ENCODE measurements at regions not wholly inside any gene's neighbourhood (a gene's known extent, or its start where the extent isn't known, plus 50 kb on each side); places are given as distances from the start of the nearest gene placed in this dataset.

DNA sequence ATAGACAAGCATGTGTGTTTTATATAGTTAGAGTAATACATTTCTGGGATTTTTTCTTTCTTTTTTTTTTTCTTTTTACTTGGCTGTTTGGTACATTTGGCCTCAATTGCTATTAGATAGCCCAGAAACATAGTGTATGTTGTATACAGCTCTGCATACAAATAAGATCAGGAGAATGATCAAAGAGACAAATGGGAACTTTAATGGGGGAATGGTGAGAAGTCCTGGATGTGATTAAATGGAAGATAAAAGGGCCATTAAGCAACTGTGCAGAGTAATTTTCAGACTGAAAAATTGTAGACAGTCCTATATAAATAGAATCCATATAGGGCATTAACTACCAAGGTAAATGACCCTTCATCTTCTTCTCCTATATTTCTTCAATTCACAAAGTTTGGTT, 575.6 kb downstream of the EBF1 start:
- no peak overlapping the region for H3K4me3 ChIP-seq (ENCODE audit: low read depth, low read length)
- TF ChIP-seq, protein P1, sequence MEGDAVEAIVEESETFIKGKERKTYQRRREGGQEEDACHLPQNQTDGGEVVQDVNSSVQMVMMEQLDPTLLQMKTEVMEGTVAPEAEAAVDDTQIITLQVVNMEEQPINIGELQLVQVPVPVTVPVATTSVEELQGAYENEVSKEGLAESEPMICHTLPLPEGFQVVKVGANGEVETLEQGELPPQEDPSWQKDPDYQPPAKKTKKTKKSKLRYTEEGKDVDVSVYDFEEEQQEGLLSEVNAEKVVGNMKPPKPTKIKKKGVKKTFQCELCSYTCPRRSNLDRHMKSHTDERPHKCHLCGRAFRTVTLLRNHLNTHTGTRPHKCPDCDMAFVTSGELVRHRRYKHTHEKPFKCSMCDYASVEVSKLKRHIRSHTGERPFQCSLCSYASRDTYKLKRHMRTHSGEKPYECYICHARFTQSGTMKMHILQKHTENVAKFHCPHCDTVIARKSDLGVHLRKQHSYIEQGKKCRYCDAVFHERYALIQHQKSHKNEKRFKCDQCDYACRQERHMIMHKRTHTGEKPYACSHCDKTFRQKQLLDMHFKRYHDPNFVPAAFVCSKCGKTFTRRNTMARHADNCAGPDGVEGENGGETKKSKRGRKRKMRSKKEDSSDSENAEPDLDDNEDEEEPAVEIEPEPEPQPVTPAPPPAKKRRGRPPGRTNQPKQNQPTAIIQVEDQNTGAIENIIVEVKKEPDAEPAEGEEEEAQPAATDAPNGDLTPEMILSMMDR (IDR thresholded peaks at IDR 0.05; ENCODE audit: borderline replicate concordance, insufficient read depth, low read depth, low read length) = no peak

DNA sequence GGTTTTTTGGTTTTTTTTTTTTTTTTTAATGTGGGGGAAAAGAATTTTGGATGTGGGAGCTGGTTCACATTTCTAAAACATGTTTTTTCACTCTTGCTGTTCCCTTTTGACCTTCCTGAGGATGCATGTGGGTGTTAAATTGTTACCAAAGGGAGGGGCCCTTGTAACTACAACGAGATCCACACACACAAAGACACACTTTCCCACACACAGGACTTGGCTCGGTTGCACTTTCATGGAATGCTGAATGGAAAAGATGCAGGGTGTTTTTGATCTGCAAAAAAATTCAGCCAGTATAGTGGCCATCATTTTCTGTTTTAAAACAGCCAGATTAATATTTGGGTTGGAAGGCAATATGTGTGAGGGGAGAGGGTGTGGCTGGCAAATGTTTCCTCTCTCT, 576.9 kb downstream of the EBF1 start:
- TF ChIP-seq, protein P1 (IDR thresholded peaks at IDR 0.05; ENCODE audit: borderline replicate concordance, insufficient read depth, low read depth, low read length) = no peak
- no peak overlapping the region for H3K4me3 ChIP-seq (ENCODE audit: low read depth, low read length)

DNA sequence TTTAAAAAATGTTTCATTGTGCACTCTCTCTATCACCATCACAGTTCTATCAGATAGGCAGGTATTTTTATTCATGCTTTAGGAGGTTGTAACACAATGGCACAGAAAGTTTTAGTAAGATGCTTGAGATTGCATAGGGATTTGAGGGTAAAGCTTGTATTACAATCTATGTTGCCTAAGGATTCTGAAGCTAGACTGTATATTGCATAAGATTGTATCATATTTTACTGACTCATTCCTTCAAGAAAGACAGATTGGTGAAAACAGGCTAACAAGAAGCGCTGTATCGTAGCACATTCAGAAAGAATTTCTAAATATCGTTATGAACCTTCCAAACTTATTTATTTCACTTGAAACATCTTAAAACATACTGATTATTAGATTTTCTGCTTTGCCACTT, 577.7 kb downstream of the EBF1 start:
- TF ChIP-seq, protein P1 (IDR thresholded peaks at IDR 0.05; ENCODE audit: borderline replicate concordance, insufficient read depth, low read depth, low read length) = no peak
- H3K4me3 ChIP-seq (ENCODE audit: low read depth, low read length) = no peak overlapping the region

DNA sequence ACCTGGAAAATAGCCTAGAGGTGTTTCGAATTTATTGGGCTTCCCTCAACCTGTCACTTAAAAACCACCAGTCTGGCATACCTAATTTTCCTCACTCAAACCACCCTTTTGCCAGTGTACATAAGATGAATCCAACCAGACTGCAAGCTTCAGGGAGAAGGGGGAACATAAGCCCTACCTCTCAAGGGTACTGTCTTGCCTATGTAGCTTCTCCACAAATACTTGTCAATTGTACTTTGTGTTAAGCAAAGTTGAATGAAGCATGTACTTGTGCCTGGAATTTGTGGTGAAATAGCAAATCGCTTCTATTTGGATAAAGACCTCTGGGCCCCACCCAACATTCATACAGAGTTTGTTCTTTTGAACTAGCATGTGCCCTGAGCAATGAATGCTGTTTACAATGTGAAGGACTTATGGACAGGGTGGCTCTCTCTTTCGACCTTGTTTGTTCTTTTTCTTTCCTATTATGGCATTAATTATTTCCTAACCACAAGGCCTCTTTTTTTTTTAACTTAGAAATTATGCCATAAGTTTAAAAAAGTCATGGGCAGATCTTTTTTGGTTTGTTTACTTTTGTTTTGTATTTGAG, 580.2 kb downstream of the EBF1 start:
- TF ChIP-seq, protein P1 (IDR thresholded peaks at IDR 0.05; ENCODE audit: borderline replicate concordance, insufficient read depth, low read depth, low read length) = no peak
- no peak overlapping the region for H3K4me3 ChIP-seq (ENCODE audit: low read depth, low read length)

DNA sequence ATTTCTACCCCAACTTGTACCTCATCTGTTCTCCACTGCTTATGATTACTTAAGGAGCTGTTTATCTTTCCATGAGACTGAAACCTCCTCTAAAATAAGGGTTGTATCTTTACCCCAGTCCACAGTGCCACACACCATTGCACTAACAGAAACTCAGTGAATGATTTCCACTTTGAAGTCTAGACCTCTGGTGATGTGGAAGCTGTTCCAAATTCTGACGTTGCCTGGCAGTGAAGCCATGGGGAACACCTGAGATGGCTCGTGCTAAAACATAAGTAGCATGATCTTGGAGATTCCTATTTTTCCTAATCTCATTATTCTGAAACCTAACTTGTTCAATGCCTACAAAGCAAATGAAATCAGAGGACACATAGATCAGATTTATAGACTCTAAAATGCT, 583.2 kb downstream of the EBF1 start:
- TF ChIP-seq, protein P1 (IDR thresholded peaks at IDR 0.05; ENCODE audit: borderline replicate concordance, insufficient read depth, low read depth, low read length) = no peak
- no peak overlapping the region for H3K4me3 ChIP-seq (ENCODE audit: low read depth, low read length)

DNA sequence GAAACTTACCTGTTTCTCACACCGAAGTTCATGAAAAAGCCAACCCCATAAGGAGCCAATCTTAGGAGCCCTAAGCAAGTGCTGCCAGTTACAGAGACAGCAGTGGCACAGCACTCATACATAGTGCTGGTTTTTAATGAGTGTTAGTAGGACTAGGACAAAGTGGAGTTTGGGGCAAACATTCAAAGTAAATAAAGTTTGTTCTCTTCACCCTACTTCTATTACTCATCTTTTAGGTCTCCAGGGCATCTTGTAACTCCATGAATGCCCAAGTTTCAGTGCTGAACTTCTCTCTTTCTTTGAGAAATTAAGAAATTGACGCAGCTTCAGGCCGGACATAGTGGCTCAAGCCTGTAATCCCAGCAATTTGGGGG, 584.7 kb downstream of the EBF1 start:
- TF ChIP-seq, protein P1 (IDR thresholded peaks at IDR 0.05; ENCODE audit: borderline replicate concordance, insufficient read depth, low read depth, low read length) = no peak
- H3K4me3 ChIP-seq (ENCODE audit: low read depth, low read length) = no peak overlapping the region

DNA sequence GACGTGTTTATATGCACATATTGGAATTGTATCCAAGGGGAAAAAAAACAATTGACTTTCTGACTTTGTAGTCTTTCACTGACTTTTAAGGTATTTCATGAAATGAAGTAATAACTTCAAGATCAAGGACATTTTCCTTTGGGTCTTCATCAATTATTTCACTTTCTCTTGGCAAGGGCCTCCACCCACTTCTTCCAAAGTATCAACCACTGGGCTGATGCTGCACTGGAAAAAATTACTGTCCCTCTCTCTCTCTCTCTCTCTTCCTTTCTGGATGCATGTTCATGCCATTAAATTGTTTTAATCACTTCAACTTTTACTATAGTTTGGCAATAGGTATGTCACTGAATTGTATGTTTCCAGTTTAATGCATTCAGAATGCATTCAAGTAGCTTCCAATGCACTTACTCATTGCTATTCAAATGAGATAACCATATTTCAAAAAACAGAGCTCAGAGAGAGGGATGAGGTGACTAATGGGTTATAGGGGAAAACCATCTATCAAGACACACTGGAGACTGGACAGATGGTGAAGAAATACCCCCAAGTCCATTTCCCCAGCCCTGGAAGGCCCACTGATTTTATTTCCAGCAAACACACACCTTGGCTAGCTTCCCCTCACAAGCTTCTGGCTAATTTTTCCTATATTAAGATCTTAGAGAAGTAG, 585.3 kb downstream of the EBF1 start:
- H3K4me3 ChIP-seq (ENCODE audit: low read depth, low read length) = no peak overlapping the region
- TF ChIP-seq, protein P1 (IDR thresholded peaks at IDR 0.05; ENCODE audit: borderline replicate concordance, insufficient read depth, low read depth, low read length) = no peak
